ENCODE measurements at regions not wholly inside any gene's neighbourhood (a gene's known extent, or its start where the extent isn't known, plus 50 kb on each side); places are given as distances from the start of the nearest gene placed in this dataset.

DNA sequence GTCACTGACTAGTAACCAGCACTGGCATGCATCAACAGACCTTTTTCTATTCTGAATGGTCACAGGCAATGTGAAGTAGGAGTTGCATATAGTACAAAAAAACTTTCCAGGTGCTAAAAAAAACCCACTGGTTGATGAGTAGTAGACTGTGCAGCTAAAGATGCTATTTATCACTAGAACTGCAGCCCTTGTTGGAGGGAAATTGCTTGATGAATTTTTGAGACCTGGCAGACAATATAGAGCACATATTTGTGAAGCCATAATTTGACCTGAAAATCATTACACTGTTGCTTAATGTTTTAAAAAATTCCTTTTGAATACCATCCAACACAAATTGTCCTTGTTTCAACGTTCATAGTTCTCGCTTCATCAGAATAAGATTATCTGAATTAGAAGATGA lies 441.0 kb downstream of the KLF12 start (continued):
- TF ChIP-seq EZH2phosphoT487 (IDR thresholded peaks at IDR 0.05; ENCODE audit: borderline replicate concordance) (no peak), CBX3 (IDR thresholded peaks at IDR 0.05; ENCODE audit: low read depth) (no peak), FOSL1 (IDR thresholded peaks at IDR 0.05; ENCODE audit: low read depth) (no peak)
- TF ChIP-seq, protein P1, sequence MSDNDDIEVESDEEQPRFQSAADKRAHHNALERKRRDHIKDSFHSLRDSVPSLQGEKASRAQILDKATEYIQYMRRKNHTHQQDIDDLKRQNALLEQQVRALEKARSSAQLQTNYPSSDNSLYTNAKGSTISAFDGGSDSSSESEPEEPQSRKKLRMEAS (IDR thresholded peaks at IDR 0.05) = no peak

GRCh38 chr13:73691891-73692290 lies 442.3 kb downstream of the KLF12 start:
- RAD21 ChIA-PET (ENCODE audit: low non-redundant PET in 1 of 2, low total read pairs in 2 of 2, uncharacterized antibody in 2 of 2, unreplicated experiment in 2 of 2) = no interaction called here
- POLR2A ChIA-PET = no interaction called here
- CTCF ChIA-PET = no interaction called here
- H4K20me1 ChIP-seq (ENCODE audit: insufficient read depth) = no peaks in the 10 kb centered on the region
- no peaks in the 10 kb centered on the region for H3K9me2 ChIP-seq (ENCODE audit: insufficient read depth)
- H3K9me3 ChIP-seq (ENCODE audit: control insufficient read depth in 1 of 2, insufficient read depth in 1 of 2, low read depth in 1 of 2, low read length in 2 of 2) = no peaks in the 10 kb centered on the region
- no peak overlapping the region for H3K4me2 ChIP-seq (ENCODE audit: low read length)
- H3K27ac ChIP-seq (ENCODE audit: low read depth, low read length) = no peak overlapping the region
- H3K79me2 ChIP-seq (ENCODE audit: insufficient read depth, low read length) = no peaks in the 10 kb centered on the region
- no peaks in the 10 kb centered on the region for H3K27me3 ChIP-seq (ENCODE audit: insufficient read depth, low read length)
- ATAC-seq (no peak), DNase-seq (ENCODE audit: low read depth, low spot score) (no peak)
- H3K4me1 ChIP-seq (ENCODE audit: control insufficient read depth in 1 of 2, insufficient read depth in 2 of 2, low read length in 2 of 2) = no peaks in the 10 kb centered on the region
- intact Hi-C loops (cut with micrococcal nuclease) = no loop called here
- TF ChIP-seq ZBTB33 (IDR thresholded peaks at IDR 0.05; ENCODE audit: extremely low read depth, insufficient replicate concordance, low read length) = no peak
- TF ChIP-seq RAD21 (IDR thresholded peaks at IDR 0.05; ENCODE audit: low read depth) = no peak
- TF ChIP-seq SRF (IDR thresholded peaks at IDR 0.05; ENCODE audit: low read depth) = no peak
- no peak for TF ChIP-seq ELF1 (IDR thresholded peaks at IDR 0.05; ENCODE audit: borderline replicate concordance, low read depth)
- no peak for TF ChIP-seq EZH2phosphoT487 (IDR thresholded peaks at IDR 0.05; ENCODE audit: borderline replicate concordance)
- TF ChIP-seq EZH2 (IDR thresholded peaks at IDR 0.05) = no peak
- TF ChIP-seq REST (IDR thresholded peaks at IDR 0.05; ENCODE audit: low read depth) = no peak
- no peak for TF ChIP-seq POLR2A (IDR thresholded peaks at IDR 0.05; ENCODE audit: borderline replicate concordance, extremely low read depth, insufficient read depth, insufficient read length)
- no peak for TF ChIP-seq CEBPB (IDR thresholded peaks at IDR 0.05; ENCODE audit: low read depth)
- no peak for TF ChIP-seq CBX3 (IDR thresholded peaks at IDR 0.05; ENCODE audit: low read depth)
- no peak for TF ChIP-seq YY1 (IDR thresholded peaks at IDR 0.05; ENCODE audit: extremely low read depth, insufficient replicate concordance, low read depth, low read length)
- no peak overlapping the region for H3K9ac ChIP-seq (ENCODE audit: low read length)
- no peaks in the 10 kb centered on the region for H3K36me3 ChIP-seq (ENCODE audit: control insufficient read depth in 1 of 2, insufficient read depth in 2 of 2, low read length in 2 of 2)
- no TSS peak for BruUV-seq (replicated peaks)
- no peak overlapping the region for H2AFZ ChIP-seq (ENCODE audit: low read depth, low read length, poor library complexity, severe bottlenecking)
- no peak overlapping the region for H3K4me3 ChIP-seq (replicated peaks in 1 of 2; ENCODE audit: low read depth in 1 of 2, low read length in 2 of 2)

Data from HCT116 (cell line).